ENCODE measurements at regions not wholly inside any gene's neighbourhood (a gene's known extent, or its start where the extent isn't known, plus 50 kb on each side); places are given as distances from the start of the nearest gene placed in this dataset.

DNA sequence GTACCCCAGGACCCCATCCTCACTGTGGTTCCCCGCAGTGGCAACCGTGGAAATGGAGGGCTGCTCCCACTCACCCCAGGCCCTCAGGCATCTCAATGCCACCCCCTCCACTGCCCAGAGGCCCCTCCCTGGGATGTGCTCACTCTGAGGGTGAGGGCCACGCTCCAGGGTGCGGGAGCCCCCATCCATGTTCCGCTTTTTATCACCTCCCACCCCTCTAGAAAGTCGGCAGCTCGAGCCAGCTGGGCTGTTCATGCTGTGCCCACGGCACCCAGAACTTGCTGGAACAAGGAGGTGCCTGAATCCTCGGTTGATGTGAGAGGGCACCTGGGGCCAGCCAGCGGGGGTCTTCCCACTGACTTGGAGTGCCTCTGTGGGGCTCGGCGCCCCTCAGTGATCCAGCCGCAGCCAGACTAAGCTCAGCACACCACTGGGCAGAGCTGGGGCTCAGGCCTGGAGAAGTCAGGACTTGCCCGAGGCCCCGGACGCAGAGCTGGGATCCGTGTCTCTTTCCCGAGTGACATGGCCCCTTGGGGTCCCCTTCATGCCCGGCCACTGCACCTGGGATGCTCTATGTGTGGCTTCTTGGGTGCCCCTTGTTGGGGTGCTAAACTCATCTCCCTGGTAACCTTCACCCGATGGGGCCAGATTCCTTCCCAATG lies 143.1 kb upstream of the GSE1 start:
- TF ChIP-seq POLR2A (IDR thresholded peaks at IDR 0.05; ENCODE audit: insufficient read depth in 1 of 2, low read depth in 2 of 2, low read length in 2 of 2) (no peak), FOXP4 (CRISPR knock-in tag; IDR thresholded peaks at IDR 0.05) (no peak), DNMT1 (CRISPR knock-in tag; IDR thresholded peaks at IDR 0.05) (no peak), SP4 (CRISPR knock-in tag; IDR thresholded peaks at IDR 0.05) (no peak), PRPF4 (IDR thresholded peaks at IDR 0.05; ENCODE audit: low read depth, low read length, poor library complexity, severe bottlenecking) (no peak)
- TF ChIP-seq, protein P1, sequence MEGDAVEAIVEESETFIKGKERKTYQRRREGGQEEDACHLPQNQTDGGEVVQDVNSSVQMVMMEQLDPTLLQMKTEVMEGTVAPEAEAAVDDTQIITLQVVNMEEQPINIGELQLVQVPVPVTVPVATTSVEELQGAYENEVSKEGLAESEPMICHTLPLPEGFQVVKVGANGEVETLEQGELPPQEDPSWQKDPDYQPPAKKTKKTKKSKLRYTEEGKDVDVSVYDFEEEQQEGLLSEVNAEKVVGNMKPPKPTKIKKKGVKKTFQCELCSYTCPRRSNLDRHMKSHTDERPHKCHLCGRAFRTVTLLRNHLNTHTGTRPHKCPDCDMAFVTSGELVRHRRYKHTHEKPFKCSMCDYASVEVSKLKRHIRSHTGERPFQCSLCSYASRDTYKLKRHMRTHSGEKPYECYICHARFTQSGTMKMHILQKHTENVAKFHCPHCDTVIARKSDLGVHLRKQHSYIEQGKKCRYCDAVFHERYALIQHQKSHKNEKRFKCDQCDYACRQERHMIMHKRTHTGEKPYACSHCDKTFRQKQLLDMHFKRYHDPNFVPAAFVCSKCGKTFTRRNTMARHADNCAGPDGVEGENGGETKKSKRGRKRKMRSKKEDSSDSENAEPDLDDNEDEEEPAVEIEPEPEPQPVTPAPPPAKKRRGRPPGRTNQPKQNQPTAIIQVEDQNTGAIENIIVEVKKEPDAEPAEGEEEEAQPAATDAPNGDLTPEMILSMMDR (CRISPR knock-in tag; IDR thresholded peaks at IDR 0.05), result no peak
